Endothelial cell of umbilical vein (primary cell): ENCODE measurements at regions not wholly inside any gene's neighbourhood (a gene's known extent, or its start where the extent isn't known, plus 50 kb on each side); places are given as distances from the start of the nearest gene placed in this dataset.
A peak's percentile ranks its signal among the peaks of the same experiment; 100 is the strongest.

Experiments
- BruUV-seq: library from RNA; stranded (reverse); fragments of 400-500 nt; replicated peaks from 2 replicates; lab custom pipeline; 2021; lab: Mats Ljungman, UMichigan
- CTCF ChIA-PET: fragments of 300-600, 350-600 bp; sonication (Branson Sonifier 250); formaldehyde crosslinking; loops from one replicate; lab custom pipeline; 2021; ENCODE audit warnings: antibody characterized with exemption, inconsistent platforms; lab: Charles Lee
- POLR2A ChIA-PET: fragments of 300-600, 350-600 bp; sonication (Branson Sonifier 250); formaldehyde crosslinking; loops from one replicate; lab custom pipeline; 2021; ENCODE audit warnings: antibody characterized with exemption, inconsistent platforms; lab: Charles Lee
- DNase-seq: peaks from one replicate; pipeline ENCODE4 v3.0.0-alpha.2; 2011; ENCODE audit warnings: low read depth, low spot score
- FAIRE-seq: peaks from 2 replicates; lab custom pipeline; 2011; peaks lifted over from hg19 to GRCh38; lab: Jason Lieb, UNC
- H2AFZ ChIP-seq: 2 replicates; pipeline ENCODE4 v1.6.0; 2012; ENCODE audit warnings: low read depth, low read length, control low read depth, inconsistent platforms
- H3K27ac ChIP-seq: 2 replicates; pipeline ENCODE4 v1.5.1; 2011; ENCODE audit warnings: low read depth, mild to moderate bottlenecking, control low read depth, low read length, moderate library complexity; ENCODE audit not compliant: insufficient read depth
- H3K27me3 ChIP-seq, 2 experiments: 2 replicates each; pipeline versions ENCODE4 v1.6.0 to v1.6.1; 2011; ENCODE audit warnings: low read length in 2 of 2, mixed read lengths in 1 of 2; ENCODE audit not compliant: control insufficient read depth in 2 of 2, insufficient read depth in 2 of 2
- H3K36me3 ChIP-seq, 2 experiments: 2 replicates in 1 of 2; 3 replicates in 1 of 2; pipeline ENCODE4 v1.5.1; 2011; ENCODE audit warnings: low read length in 2 of 2, mild to moderate bottlenecking in 1 of 2, moderate library complexity in 1 of 2; ENCODE audit not compliant: control insufficient read depth in 2 of 2, insufficient read depth in 2 of 2; ENCODE audit errors: extremely low read depth in 1 of 2
- H3K4me1 ChIP-seq: 3 replicates; pipeline ENCODE4 v1.5.1; 2011; ENCODE audit warnings: mild to moderate bottlenecking, low read length; ENCODE audit not compliant: control insufficient read depth, insufficient read depth; ENCODE audit errors: extremely low read depth
- H3K4me2 ChIP-seq: 2 replicates; pipeline ENCODE4 v1.6.1; 2011; ENCODE audit warnings: low read length, control low read depth, mixed read lengths; ENCODE audit not compliant: insufficient read depth
- H3K4me3 ChIP-seq, 3 experiments: fragments of 200-600 bp in 1 of 3; sonication (generic), shearing (Covaris generic) in 1 of 3; replicated peaks in 1 of 3; 2 replicates each; pipeline ENCODE4 v1.5.1; 2011 to 2016; ENCODE audit warnings: control low read depth in 3 of 3, low read length in 3 of 3, mild to moderate bottlenecking in 2 of 3, inconsistent platforms in 1 of 3, low read depth in 1 of 3, moderate library complexity in 1 of 3; ENCODE audit not compliant: insufficient read depth in 1 of 3
- H3K79me2 ChIP-seq: 2 replicates; pipeline ENCODE4 v1.6.0; 2012; ENCODE audit warnings: low read length, inconsistent platforms; ENCODE audit not compliant: control insufficient read depth, insufficient read depth
- H3K9ac ChIP-seq: replicated peaks from 2 replicates; pipeline ENCODE3; 2011; ENCODE audit warnings: low read length, control low read depth; ENCODE audit not compliant: insufficient read depth; ENCODE audit errors: extremely low read depth
- H3K9me1 ChIP-seq: replicated peaks from 3 replicates; pipeline ENCODE4 v1.6.0; 2011; ENCODE audit warnings: mild to moderate bottlenecking, low read length; ENCODE audit not compliant: control insufficient read depth, insufficient read depth; ENCODE audit errors: extremely low read depth
- H3K9me3 ChIP-seq: replicated peaks from 2 replicates; pipeline ENCODE4 v1.5.1; 2012; ENCODE audit warnings: low read length, inconsistent platforms; ENCODE audit not compliant: control insufficient read depth, insufficient read depth
- H4K20me1 ChIP-seq: replicated peaks from 2 replicates; pipeline ENCODE3; 2011; ENCODE audit warnings: mild to moderate bottlenecking, low read length; ENCODE audit not compliant: control insufficient read depth, insufficient read depth; ENCODE audit errors: extremely low read depth
- CTCF ChIP-seq, 2 donors: IDR thresholded peaks; 1 replicate in 1 of 2; 2 replicates in 1 of 2; pipeline ENCODE4 v1.5.1; 2011; ENCODE audit warnings: low read length in 2 of 2, mild to moderate bottlenecking in 2 of 2, moderate library complexity in 2 of 2, control low read depth in 1 of 2, inconsistent platforms in 1 of 2, low read depth in 1 of 2; ENCODE audit not compliant: insufficient read depth in 1 of 2; ENCODE audit errors: extremely low read depth in 1 of 2
- EZH2 ChIP-seq: IDR thresholded peaks from 2 replicates; pipeline ENCODE4 v1.6.1; 2012; ENCODE audit warnings: borderline replicate concordance, low read depth, mild to moderate bottlenecking, moderate library complexity, low read length, inconsistent platforms; ENCODE audit not compliant: severe bottlenecking
- FOS ChIP-seq: IDR thresholded peaks from 2 replicates; pipeline ENCODE4 v1.6.1; 2011; ENCODE audit warnings: mild to moderate bottlenecking, low read length, moderate library complexity, borderline replicate concordance; ENCODE audit not compliant: insufficient read depth
- GATA2 ChIP-seq: IDR thresholded peaks from 2 replicates; pipeline ENCODE4 v1.7.0; 2011; ENCODE audit warnings: low read depth, mild to moderate bottlenecking, moderate library complexity, mixed read lengths, low read length; ENCODE audit not compliant: insufficient read length, insufficient read depth
- JUN ChIP-seq: IDR thresholded peaks from 2 replicates; pipeline ENCODE4 v1.6.1; 2011; ENCODE audit warnings: borderline replicate concordance, low read depth; ENCODE audit not compliant: insufficient read length, insufficient read depth
- MAX ChIP-seq: IDR thresholded peaks from 2 replicates; pipeline ENCODE4 v1.6.1; 2011; ENCODE audit not compliant: insufficient read depth, insufficient read length
- MYC ChIP-seq: IDR thresholded peaks from one replicate; pipeline ENCODE4 v1.6.1; 2011; ENCODE audit warnings: mild to moderate bottlenecking, low read depth, low read length
- POLR2A ChIP-seq: IDR thresholded peaks from 2 replicates; pipeline ENCODE4 v1.6.1; 2012; ENCODE audit warnings: low read depth, mild to moderate bottlenecking, control low read depth, low read length
- POLR2AphosphoS5 ChIP-seq: IDR thresholded peaks from 2 replicates; pipeline ENCODE4 v1.6.1; 2012; ENCODE audit warnings: low read depth, mild to moderate bottlenecking, control low read depth, low read length, moderate library complexity; ENCODE audit not compliant: insufficient read depth
- dilution Hi-C: fragments of 300-500 bp; cut with MboI; formaldehyde crosslinking; loops from one replicate; pipeline ENCODE4 v1.15.0; 2019; ENCODE audit warnings: low sequenced_read_pairs; ENCODE audit not compliant: extremely low pct_ligation_motif_present
- intact Hi-C: fragments of 100-400 bp; cut with micrococcal nuclease; formaldehyde crosslinking; loops from one replicate; pipeline ENCODE4 v1.10.0; 2022

GRCh38 chr2:79219383-79219988, 59.9 kb upstream of the REG3A start:
- CTCF ChIA-PET = no interaction called here
- POLR2A ChIA-PET = no interaction called here
- Histone ChIP-seq H3K27me3 (no peaks in the 10 kb centered on the region), H3K27ac (no peak overlapping the region), H4K20me1 (no peaks in the 10 kb centered on the region), H3K4me2 (no peak overlapping the region), H3K9ac (no peak overlapping the region), H3K36me3 (no peaks in the 10 kb centered on the region), H3K79me2 (no peaks in the 10 kb centered on the region), H3K4me3 (no peak overlapping the region), H3K9me1 (no peaks in the 10 kb centered on the region), H3K9me3 (no peaks in the 10 kb centered on the region), H2AFZ (no peak overlapping the region), H3K4me1 (no peaks in the 10 kb centered on the region)
- intact Hi-C loops (no loop called here), dilution Hi-C loops (no loop called here)
- no TSS peak for BruUV-seq
- DNase-seq = peak; percentile 7
- no peak for FAIRE-seq
- TF ChIP-seq JUN (no peak), CTCF (IDR thresholded peaks at IDR 0.05; ENCODE audit: extremely low read depth in 1 of 2, insufficient read depth in 1 of 2, low read depth in 1 of 2, low read length in 2 of 2) (peak; percentile 34 to 54)

GRCh38 chr2:79210274-79210917, 50.8 kb upstream of the REG3A start:
- no peak overlapping the region for H3K4me3 ChIP-seq
- H3K9me3 ChIP-seq = no peaks in the 10 kb centered on the region
- H3K27me3 ChIP-seq = no peaks in the 10 kb centered on the region
- H3K4me2 ChIP-seq = no peak overlapping the region
- dilution Hi-C loops (no loop called here), intact Hi-C loops (no loop called here)
- no peak overlapping the region for H3K27ac ChIP-seq
- POLR2A ChIA-PET = no interaction called here
- no peaks in the 10 kb centered on the region for H4K20me1 ChIP-seq
- DNase-seq = no peak
- no peaks in the 10 kb centered on the region for H3K4me1 ChIP-seq
- no peak for FAIRE-seq
- BruUV-seq = no TSS peak
- H3K9ac ChIP-seq = no peak overlapping the region
- H3K79me2 ChIP-seq = no peaks in the 10 kb centered on the region
- no peak overlapping the region for H2AFZ ChIP-seq
- CTCF ChIA-PET = no interaction called here
- TF ChIP-seq FOS (no peak), POLR2AphosphoS5 (no peak), MYC (no peak), MAX (no peak), JUN (no peak), EZH2 (no peak), GATA2 (no peak), CTCF (IDR thresholded peaks at IDR 0.05; ENCODE audit: extremely low read depth in 1 of 2, insufficient read depth in 1 of 2, low read depth in 1 of 2, low read length in 2 of 2) (no peak), POLR2A (no peak)
- no peaks in the 10 kb centered on the region for H3K36me3 ChIP-seq
- H3K9me1 ChIP-seq = no peaks in the 10 kb centered on the region
